ENCODE measurements at regions not wholly inside any gene's neighbourhood (a gene's known extent, or its start where the extent isn't known, plus 50 kb on each side); places are given as distances from the start of the nearest gene placed in this dataset.
A peak's percentile ranks its signal among the peaks of the same experiment; 100 is the strongest.
"Not testable (repeated sequence)": the region's sequence is repeated elsewhere in the genome, so short reads cannot be mapped to it uniquely, and the experiment has no call there.

GRCh38 chr1:234855851-234856250, 245.9 kb upstream of the IRF2BP2 start:
- no peak for DNase-seq

GRCh38 chr1:234854645-234855039, 244.7 kb upstream of the IRF2BP2 start:
- DNase-seq, result no peak

GRCh38 chr1:234853906-234854644, 244.1 kb upstream of the IRF2BP2 start:
- DNase-seq, result no peak

- no peak for DNase-seq
These were observed 242.7 kb upstream of the IRF2BP2 start for GRCh38 chr1:234852659-234853058.

- DNase-seq, result no peak
These were observed 241.8 kb upstream of the IRF2BP2 start for GRCh38 chr1:234851450-234852438.

- DNase-seq, result no peak
These were observed 239.9 kb upstream of the IRF2BP2 start for GRCh38 chr1:234849832-234850231.

GRCh38 chr1:234848972-234849649, 239.1 kb upstream of the IRF2BP2 start:
- DNase-seq, result no peak

GRCh38 chr1:234846813-234847212, 236.8 kb upstream of the IRF2BP2 start:
- DNase-seq, result not testable (repeated sequence)

- DNase-seq, result no peak
These were observed 235.9 kb upstream of the IRF2BP2 start for GRCh38 chr1:234845836-234846235.

GRCh38 chr1:234845097-234845660, 235.2 kb upstream of the IRF2BP2 start:
- peak; percentile 79 for DNase-seq

- DNase-seq, result no peak
These were observed 234.6 kb upstream of the IRF2BP2 start for GRCh38 chr1:234844479-234845031.

GRCh38 chr1:234843946-234844345, 234.0 kb upstream of the IRF2BP2 start:
- DNase-seq, result no peak

- peak; percentile 91 for DNase-seq
These were observed 233.0 kb upstream of the IRF2BP2 start for GRCh38 chr1:234842726-234843641.

GRCh38 chr1:234841710-234842231, 231.8 kb upstream of the IRF2BP2 start:
- no peak for DNase-seq

GRCh38 chr1:234841281-234841680, 231.3 kb upstream of the IRF2BP2 start:
- DNase-seq, result no peak

GRCh38 chr1:234840843-234841242, 230.9 kb upstream of the IRF2BP2 start:
- DNase-seq, result no peak

GRCh38 chr1:234840253-234840652, 230.3 kb upstream of the IRF2BP2 start:
- DNase-seq, result no peak

- DNase-seq, result no peak
These were observed 229.7 kb upstream of the IRF2BP2 start for GRCh38 chr1:234839663-234840062.

GRCh38 chr1:234838820-234839219, 228.8 kb upstream of the IRF2BP2 start:
- DNase-seq, result no peak

- no peak for DNase-seq
These were observed 228.2 kb upstream of the IRF2BP2 start for GRCh38 chr1:234838182-234838581.

- no peak for DNase-seq
These were observed 227.7 kb upstream of the IRF2BP2 start for GRCh38 chr1:234837713-234838112.

All from activated effector memory CD4-positive, alpha-beta T cell treated with anti-CD3 and anti-CD28 coated beads, Interleukin-2, amount 50 U/mL, for 16 hours (primary cell).